ENCODE measurements at regions not wholly inside any gene's neighbourhood (a gene's known extent, or its start where the extent isn't known, plus 50 kb on each side); places are given as distances from the start of the nearest gene placed in this dataset.

- no peak for DNase-seq (ENCODE audit: low spot score)
Measured at GRCh38 chr11:70486731-70487130, 88.4 kb downstream of the CTTN start.

DNA sequence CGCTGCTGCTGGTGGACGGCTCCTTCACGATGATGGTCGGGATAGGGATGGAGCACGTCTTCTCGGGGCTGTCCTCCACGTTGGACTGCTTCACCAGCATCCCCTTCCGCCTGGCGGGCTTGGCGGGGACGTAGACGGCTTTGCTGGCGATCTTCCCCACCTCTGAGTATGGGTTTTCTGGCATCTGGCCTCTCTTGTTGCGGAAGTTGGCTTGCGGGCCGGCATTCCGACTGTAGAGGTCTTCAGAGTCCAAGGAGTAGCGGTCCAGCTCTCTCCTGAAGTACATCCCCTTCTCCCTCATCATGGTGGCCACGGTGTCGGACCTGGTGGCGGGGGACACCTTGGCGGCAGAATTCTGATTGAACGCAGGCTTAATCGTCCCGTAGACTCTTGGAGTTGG is 88.8 kb downstream of the CTTN start:
- no peak for DNase-seq (ENCODE audit: low spot score)

DNA sequence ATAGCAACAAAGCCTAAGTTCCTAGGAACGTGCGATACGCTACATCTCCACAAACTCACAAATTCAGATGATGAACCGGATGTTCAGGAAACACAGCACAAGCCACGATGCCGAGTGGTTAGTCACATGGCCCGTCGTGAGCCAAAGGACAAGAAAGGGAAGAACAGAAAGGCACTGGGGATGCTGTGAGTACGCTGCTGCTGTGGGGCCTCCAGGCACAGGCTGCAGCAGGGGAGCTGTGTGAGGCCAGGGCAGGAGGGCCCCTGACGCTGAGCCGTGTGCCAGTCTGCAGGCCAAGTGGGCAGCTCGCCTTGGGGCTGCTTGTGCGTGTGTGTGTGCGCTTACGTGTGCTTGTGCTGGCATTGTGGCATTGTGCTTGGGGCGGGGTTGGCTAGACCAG is 89.4 kb downstream of the CTTN start:
- no peak for DNase-seq (ENCODE audit: low spot score)

DNA sequence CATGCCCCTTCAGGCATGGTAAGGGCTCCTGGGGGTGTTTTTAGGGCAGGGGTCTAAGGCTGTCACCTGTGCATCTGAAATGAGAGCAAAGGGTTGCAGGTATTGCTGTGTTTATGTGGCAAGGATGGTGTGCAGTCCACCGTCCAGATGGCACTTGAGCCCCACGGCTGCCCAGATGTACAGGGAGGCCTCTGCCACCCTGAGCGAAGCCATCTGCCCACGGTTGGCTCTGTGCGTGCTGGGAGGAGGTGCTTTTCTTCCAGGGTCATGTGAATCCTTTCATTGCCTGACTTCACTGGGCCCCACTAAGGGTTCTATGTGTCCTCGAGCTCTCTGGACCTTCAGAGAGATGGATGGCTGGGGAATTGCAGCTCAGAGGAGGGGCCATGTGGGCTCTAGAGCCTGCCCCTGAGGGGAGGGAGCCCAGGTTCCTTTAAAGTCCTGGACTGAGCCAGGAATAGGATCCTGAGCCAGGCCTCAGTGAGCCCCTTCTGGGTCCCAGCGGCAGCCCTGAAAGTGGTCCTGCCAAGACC is 89.9 kb downstream of the CTTN start:
- no peak for DNase-seq (ENCODE audit: low spot score)

DNA sequence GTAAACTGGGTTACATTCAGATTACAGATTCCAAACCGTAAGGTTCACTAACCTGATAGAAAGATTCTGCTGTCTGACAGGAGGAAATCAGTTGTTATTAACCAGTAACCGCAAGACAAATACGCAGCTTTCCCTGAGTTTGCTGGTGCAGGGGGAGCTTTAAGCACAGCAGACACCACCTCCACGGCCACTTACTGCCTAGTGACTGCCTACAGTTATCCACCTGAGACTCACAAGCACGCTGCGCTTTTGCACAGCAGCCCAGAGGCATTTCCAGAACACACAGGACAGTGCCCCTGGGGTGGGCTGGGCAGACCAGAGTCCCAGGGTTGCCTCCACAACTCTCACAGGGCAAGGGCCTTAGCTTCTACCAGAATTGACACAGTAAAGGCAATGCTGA is 90.9 kb downstream of the CTTN start:
- no peak for DNase-seq (ENCODE audit: low spot score)

GRCh38 chr11:70490208-70490607 is 91.9 kb downstream of the CTTN start:
- DNase-seq (ENCODE audit: low spot score) = no peak

GRCh38 chr11:70490723-70491558 is 92.6 kb downstream of the CTTN start:
- DNase-seq (ENCODE audit: low spot score) = no peak

- no peak for DNase-seq (ENCODE audit: low spot score)
Measured at GRCh38 chr11:70491696-70492472, 93.6 kb downstream of the CTTN start.

DNA sequence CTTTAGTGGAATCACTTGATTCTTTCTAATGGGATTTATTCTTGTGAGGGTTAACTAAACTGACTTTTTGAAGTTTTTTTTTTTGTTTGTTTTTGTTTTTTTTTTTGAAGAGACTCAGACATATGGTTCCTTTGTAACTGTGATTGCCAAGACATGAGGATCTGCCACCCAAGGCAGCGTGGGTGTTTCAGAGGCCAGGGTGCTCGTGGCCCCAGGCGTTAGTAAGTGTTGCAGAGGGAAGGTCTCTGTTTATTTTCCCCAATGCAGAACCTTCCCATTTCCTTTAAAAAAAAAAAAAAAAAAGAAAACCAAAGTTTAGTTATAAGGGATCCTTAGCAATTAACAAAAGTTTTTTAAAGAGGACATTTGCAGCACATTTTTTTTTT is 94.8 kb downstream of the CTTN start:
- DNase-seq (ENCODE audit: low spot score) = no peak

GRCh38 chr11:70493891-70494290 is 95.6 kb downstream of the CTTN start:
- DNase-seq (ENCODE audit: low spot score) = no peak

DNA sequence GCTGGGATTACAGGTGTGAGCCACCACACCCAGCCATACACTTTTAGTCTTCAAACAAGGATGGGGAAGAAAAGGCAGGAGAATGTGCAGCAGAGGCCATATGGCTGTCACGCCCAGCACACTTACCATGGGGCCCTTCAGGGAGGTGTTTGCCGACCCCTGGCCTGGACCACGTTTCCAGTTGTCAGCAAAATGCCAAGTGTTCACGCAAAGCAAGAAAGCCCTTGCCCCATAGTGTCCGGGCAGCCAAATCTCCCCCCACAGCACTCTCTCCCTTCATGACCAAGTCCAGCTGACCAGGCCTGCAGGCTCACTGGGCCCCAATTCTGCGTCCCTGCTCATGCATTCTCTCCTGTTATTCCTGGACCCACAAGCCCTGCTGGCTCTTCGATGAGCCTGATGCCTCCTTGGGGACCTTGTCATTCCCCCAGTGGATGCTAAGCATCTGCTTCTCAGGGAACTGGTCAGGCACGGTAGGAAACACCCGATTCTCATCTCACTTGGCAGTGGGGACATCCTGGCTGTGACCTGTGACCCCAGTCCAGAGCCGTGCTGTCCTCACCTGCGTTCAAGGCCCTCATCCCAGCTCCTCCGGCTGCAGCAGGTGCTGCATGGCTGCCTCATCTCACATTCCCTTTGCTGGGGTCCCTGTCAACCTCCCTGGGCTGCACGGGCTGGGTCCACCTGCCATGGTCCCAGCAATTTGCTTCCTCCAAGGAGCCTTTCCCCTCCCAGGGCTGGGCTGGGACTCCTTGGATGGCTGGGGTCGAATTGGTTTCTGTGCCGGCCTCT is 96.4 kb downstream of the CTTN start:
- DNase-seq (ENCODE audit: low spot score) = no peak

DNA sequence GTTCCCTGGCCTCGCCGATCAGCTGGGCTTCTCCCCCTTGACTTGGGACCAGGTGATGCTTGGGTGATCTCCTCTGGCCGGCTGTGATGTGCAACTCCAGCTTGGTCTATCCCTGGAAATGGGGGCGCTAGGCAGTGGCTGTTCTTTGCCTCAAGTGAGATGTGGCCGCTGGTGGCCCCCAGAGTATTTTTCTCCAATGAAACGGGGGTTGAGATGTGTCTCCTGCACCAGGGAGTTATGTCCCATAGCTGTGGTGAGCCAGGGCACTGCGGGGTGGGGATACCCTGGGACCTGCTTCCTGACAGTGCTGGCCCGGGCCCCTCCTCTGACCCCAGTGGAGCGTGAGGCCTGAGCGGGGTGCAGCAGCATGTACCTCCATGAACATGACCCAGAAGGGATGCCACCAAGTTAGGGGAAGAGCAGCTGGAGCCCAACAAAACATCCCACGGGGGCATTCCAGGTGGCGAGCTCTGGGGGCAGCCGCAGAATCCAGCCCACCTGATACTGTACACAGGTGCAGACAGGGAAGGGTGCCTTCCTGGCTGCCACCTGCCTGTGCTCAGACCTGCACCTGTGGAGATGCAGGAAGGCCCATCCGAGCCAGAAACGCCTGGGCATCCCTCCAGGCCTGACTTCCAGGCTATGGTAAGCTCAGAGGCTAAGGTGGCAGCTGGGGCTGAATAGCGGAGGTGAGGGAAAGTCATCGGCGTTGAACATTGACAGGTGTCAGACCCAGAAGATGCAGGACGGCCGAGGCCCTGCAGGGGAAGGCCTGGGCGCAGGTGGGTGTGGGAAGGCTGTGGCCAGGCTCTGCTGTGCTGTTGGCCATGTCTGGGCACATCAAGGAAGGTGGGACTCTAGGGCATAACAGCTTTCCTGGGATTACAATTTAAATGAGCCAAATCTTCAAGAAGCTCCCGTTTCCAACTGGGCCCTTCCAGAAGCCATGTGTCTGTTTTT is 97.3 kb downstream of the CTTN start:
- DNase-seq (ENCODE audit: low spot score) = no peak

GRCh38 chr11:70496591-70497535 is 98.5 kb downstream of the CTTN start:
- no peak for DNase-seq (ENCODE audit: low spot score)

GRCh38 chr11:70497536-70498075 is 99.3 kb downstream of the CTTN start:
- DNase-seq (ENCODE audit: low spot score) = no peak

DNA sequence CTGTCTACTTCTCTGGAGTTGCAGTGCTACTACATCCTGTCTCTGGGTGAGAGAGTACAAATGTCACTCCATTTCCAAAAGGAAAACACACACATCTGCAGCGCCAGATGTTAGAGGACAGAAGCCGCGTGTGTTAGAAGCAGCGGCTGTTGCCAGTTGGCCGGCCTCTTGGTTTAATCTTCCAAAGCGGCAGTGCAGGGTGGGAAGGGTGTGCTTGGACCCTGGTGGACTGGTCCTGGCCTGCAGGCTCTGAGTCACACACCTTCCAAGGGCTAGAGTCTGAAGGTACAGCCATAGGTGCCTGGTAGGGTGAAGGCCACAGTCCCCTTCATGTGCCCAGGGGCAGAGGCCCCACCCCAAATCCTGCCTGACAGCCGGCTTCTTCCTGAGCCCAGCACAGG is 99.8 kb downstream of the CTTN start:
- DNase-seq (ENCODE audit: low spot score) = no peak

DNA sequence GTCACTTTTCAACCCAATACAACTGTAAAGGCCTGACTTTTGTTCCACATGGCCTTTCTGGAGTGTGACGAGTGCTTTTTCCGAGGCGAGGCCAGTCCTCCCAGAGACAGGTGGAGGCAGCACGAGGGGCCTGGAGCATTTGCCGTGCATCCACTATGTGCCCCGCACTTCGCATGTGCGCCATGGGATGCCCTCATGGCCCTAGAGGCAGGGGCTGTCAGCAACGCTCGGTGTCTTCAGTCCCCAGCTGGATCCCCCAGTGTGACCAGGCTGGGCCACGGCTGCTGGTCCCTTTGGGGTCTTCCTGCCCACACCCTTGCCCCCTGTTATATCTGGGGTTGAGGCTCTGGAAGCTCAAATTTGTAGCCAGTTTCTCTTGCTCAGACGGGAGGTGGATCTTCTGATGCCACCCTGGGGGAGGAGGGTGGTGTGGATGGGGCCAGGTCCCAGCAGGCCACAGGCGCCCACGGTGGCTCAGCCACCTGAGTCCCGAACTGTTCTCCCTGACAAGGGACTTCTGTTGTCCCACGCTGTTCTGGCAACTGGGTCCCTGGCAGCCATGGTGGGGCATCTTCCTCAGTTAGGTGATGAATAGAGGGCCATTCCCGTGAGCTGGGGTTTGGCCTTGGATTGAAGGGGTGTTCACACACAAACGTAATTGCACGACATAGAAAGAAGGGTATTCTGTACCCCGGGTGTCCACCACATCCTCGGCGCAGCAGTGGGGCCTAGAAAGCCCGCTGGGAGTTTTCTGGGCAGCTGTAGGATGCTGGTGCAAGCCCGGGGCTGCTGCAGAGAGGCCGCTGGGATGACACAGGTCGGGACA is 100.9 kb downstream of the CTTN start:
- no peak for DNase-seq (ENCODE audit: low spot score)

- no peak for DNase-seq (ENCODE audit: low spot score)
Measured at GRCh38 chr11:70500076-70500847, 101.9 kb downstream of the CTTN start.

All from ecto neural progenitor cell (in vitro differentiated cells).